AG08395 (cell line): ENCODE measurements at regions not wholly inside any gene's neighbourhood (a gene's known extent, or its start where the extent isn't known, plus 50 kb on each side); places are given as distances from the start of the nearest gene placed in this dataset.
A peak's percentile ranks its signal among the peaks of the same experiment; 100 is the strongest.

Experiments used
- DNase-seq: peaks from one replicate; pipeline ENCODE4 v3.0.0; 2012; ENCODE audit warnings: mixed read lengths, low spot score

- no peak for DNase-seq
Observed at GRCh38 chr7:128145191-128145590, 95.9 kb upstream of the LEP start.

GRCh38 chr7:128146052-128146451 lies 95.0 kb upstream of the LEP start:
- DNase-seq, result no peak

GRCh38 chr7:128148676-128149075 lies 92.4 kb upstream of the LEP start:
- no peak for DNase-seq

- DNase-seq, result no peak
Observed at GRCh38 chr7:128150223-128150865, 90.7 kb upstream of the LEP start.

GRCh38 chr7:128151635-128152034 lies 89.4 kb upstream of the LEP start:
- DNase-seq, result no peak

GRCh38 chr7:128152721-128153120 lies 88.4 kb upstream of the LEP start:
- no peak for DNase-seq

- no peak for DNase-seq
Observed at GRCh38 chr7:128153436-128153835, 87.6 kb upstream of the LEP start.

GRCh38 chr7:128154504-128154903 lies 86.6 kb upstream of the LEP start:
- no peak for DNase-seq

GRCh38 chr7:128155100-128155740 lies 85.9 kb upstream of the LEP start:
- DNase-seq, result no peak

- DNase-seq, result no peak
Observed at GRCh38 chr7:128157906-128158305, 83.2 kb upstream of the LEP start.

- DNase-seq, result no peak
Observed at GRCh38 chr7:128158370-128158769, 82.7 kb upstream of the LEP start.

- DNase-seq, result no peak
Observed at GRCh38 chr7:128160296-128160695, 80.8 kb upstream of the LEP start.

- no peak for DNase-seq
Observed at GRCh38 chr7:128161466-128162125, 79.5 kb upstream of the LEP start.

GRCh38 chr7:128162666-128163065 lies 78.4 kb upstream of the LEP start:
- DNase-seq, result no peak

- DNase-seq, result no peak
Observed at GRCh38 chr7:128163473-128163872, 77.6 kb upstream of the LEP start.

- DNase-seq, result peak; percentile 91
Observed at GRCh38 chr7:128164061-128164954, 76.8 kb upstream of the LEP start.

- no peak for DNase-seq
Observed at GRCh38 chr7:128164955-128165670, 76.0 kb upstream of the LEP start.

GRCh38 chr7:128165927-128166420 lies 75.1 kb upstream of the LEP start:
- no peak for DNase-seq

- peak; percentile 30 for DNase-seq
Observed at GRCh38 chr7:128166603-128167041, 74.5 kb upstream of the LEP start.

- DNase-seq, result peak; percentile 55
Observed at GRCh38 chr7:128167042-128167701, 73.9 kb upstream of the LEP start.
